Neural cell (in vitro differentiated cells): ENCODE measurements at regions not wholly inside any gene's neighbourhood (a gene's known extent, or its start where the extent isn't known, plus 50 kb on each side); places are given as distances from the start of the nearest gene placed in this dataset.
"Not testable (repeated sequence)": the region's sequence is repeated elsewhere in the genome, so short reads cannot be mapped to it uniquely, and the experiment has no call there.

Source experiments
- H2AFZ ChIP-seq: fragments of 200-600, 300-800 bp; sonication (generic), shearing (Covaris generic); 2 replicates; pipeline ENCODE4 v1.6.0; 2014; ENCODE audit warnings: low read depth, mild to moderate bottlenecking, antibody characterized with exemption, low read length, moderate library complexity
- H3F3A ChIP-seq: fragments of 200-600 bp; shearing (Covaris generic); 2 replicates; pipeline ENCODE4 v1.6.1; 2016; ENCODE audit warnings: mild to moderate bottlenecking, moderate library complexity, mixed read lengths, antibody characterized with exemption, low read length; ENCODE audit not compliant: insufficient read depth, poor library complexity, severe bottlenecking
- H3K27ac ChIP-seq: fragments of 200-600, 300-800 bp; sonication (generic), shearing (Covaris generic); 2 replicates; pipeline ENCODE4 v1.5.1; 2014; ENCODE audit warnings: mild to moderate bottlenecking, low read length, moderate library complexity
- H3K27me3 ChIP-seq: fragments of 300-800, 200-600 bp; sonication (generic), shearing (Covaris generic); 2 replicates; pipeline ENCODE4 v1.6.0; 2014; ENCODE audit warnings: mild to moderate bottlenecking, low read depth, low read length, moderate library complexity; ENCODE audit not compliant: insufficient read depth
- H3K36me3 ChIP-seq: fragments of 300-800, 200-600 bp; sonication (generic), shearing (Covaris generic); 2 replicates; pipeline ENCODE4 v1.5.1; 2014; ENCODE audit warnings: mild to moderate bottlenecking, antibody characterized with exemption, low read length, moderate library complexity; ENCODE audit not compliant: insufficient read depth
- H3K4me2 ChIP-seq: fragments of 300-800, 200-600 bp; sonication (generic), shearing (Covaris generic); 2 replicates; pipeline ENCODE4 v1.6.0; 2014; ENCODE audit warnings: mild to moderate bottlenecking, low read length
- H3K4me3 ChIP-seq: fragments of 300-800, 200-600 bp; sonication (generic), shearing (Covaris generic); 2 replicates; pipeline ENCODE4 v1.5.1; 2014; ENCODE audit warnings: mild to moderate bottlenecking, low read length, moderate library complexity
- H3K79me2 ChIP-seq: fragments of 200-600 bp; shearing (Covaris generic); replicated peaks from 2 replicates; pipeline ENCODE4 v1.6.0; 2014; ENCODE audit warnings: mild to moderate bottlenecking, low read length, moderate library complexity; ENCODE audit not compliant: insufficient read depth
- H3K9ac ChIP-seq: fragments of 300-800, 200-600 bp; sonication (generic), shearing (Covaris generic); 2 replicates; pipeline ENCODE4 v1.6.1; 2016; ENCODE audit warnings: mild to moderate bottlenecking, low read length, mixed read lengths
- H3K9me2 ChIP-seq: fragments of 200-600 bp; shearing (Covaris generic); 2 replicates; pipeline ENCODE4 v1.6.1; 2016; ENCODE audit warnings: mild to moderate bottlenecking, low read length, mixed read lengths; ENCODE audit not compliant: insufficient read depth
- H3K9me3 ChIP-seq: fragments of 200-600, 300-800 bp; sonication (generic), shearing (Covaris generic); 2 replicates; pipeline ENCODE4 v1.6.1; 2016; ENCODE audit warnings: mild to moderate bottlenecking, mixed run types, low read length, moderate library complexity, mixed read lengths
- H4K20me1 ChIP-seq: fragments of 200-600 bp; shearing (Covaris generic); 2 replicates; pipeline ENCODE4 v1.6.1; 2016; ENCODE audit warnings: mild to moderate bottlenecking, mixed run types; ENCODE audit not compliant: insufficient read depth
- EP300 ChIP-seq: fragments of 450-650 bp; conservative IDR thresholded peaks from 2 replicates; pipeline ENCODE4 v1.6.1; 2014; ENCODE audit warnings: antibody characterized with exemption, mild to moderate bottlenecking, moderate library complexity; ENCODE audit not compliant: poor library complexity, severe bottlenecking
- EZH2 ChIP-seq: fragments of 200-600, 300-800 bp; shearing (Covaris generic), sonication (generic); IDR thresholded peaks from 2 replicates; pipeline ENCODE4 v1.6.1; 2014; ENCODE audit warnings: antibody characterized with exemption, low read length, borderline replicate concordance, mild to moderate bottlenecking; ENCODE audit not compliant: insufficient read depth, poor library complexity, severe bottlenecking
- MXI1 ChIP-seq: fragments of 450-650 bp; conservative IDR thresholded peaks from 2 replicates; pipeline ENCODE4 v1.6.1; 2014; ENCODE audit warnings: antibody characterized with exemption, mild to moderate bottlenecking; ENCODE audit not compliant: poor library complexity, severe bottlenecking
- POLR2AphosphoS5 ChIP-seq: IDR thresholded peaks from 2 replicates; pipeline ENCODE4 v1.6.1; 2012
- RAD21 ChIP-seq: fragments of 450-650 bp; conservative IDR thresholded peaks from 2 replicates; pipeline ENCODE4 v1.6.1; 2014; ENCODE audit warnings: antibody characterized with exemption, mild to moderate bottlenecking, moderate library complexity
- SMC3 ChIP-seq: fragments of 450-650 bp; conservative IDR thresholded peaks from 2 replicates; pipeline ENCODE4 v1.6.1; 2014; ENCODE audit warnings: antibody characterized with exemption, mild to moderate bottlenecking, moderate library complexity; ENCODE audit not compliant: poor library complexity
- TAF1 ChIP-seq: IDR thresholded peaks from 2 replicates; pipeline ENCODE4 v1.6.1; 2012; ENCODE audit warnings: low read depth
- TF ChIP-seq, protein P1 (sequence below): fragments of 450-650 bp; IDR thresholded peaks from 2 replicates; pipeline ENCODE4 v1.5.1; 2014; ENCODE audit warnings: antibody characterized with exemption, mild to moderate bottlenecking, moderate library complexity; ENCODE audit not compliant: poor library complexity, severe bottlenecking
- TF ChIP-seq, protein P2 (sequence below): IDR thresholded peaks from 2 replicates; pipeline ENCODE4 v1.6.1; 2012; ENCODE audit warnings: borderline replicate concordance

DNA sequence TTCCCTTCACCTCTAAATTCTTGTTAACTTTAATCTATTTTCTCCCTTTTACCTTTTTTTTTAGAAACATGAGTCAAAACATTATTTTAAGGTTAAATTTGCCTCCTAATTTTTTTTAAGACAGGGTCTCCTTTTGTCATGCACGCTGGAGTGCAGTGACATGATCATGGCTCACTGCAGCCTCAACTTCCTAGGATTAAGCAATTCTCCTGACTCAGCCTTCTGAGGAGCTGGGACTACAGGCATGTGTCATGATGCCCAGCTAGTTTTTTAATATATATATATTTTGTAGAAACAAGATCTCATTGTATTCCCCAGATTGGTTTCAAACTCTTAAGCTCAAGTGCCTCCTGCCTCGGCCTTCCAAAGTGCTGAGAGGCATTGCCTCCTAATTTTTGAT lies 424.7 kb upstream of the FAM174A start:
- H2AFZ ChIP-seq: no peak overlapping the region
- H3K27me3 ChIP-seq: no peaks in the 10 kb centered on the region
- TF ChIP-seq EP300 (no peak), EZH2 (no peak), MXI1 (no peak), TAF1 (no peak), POLR2AphosphoS5 (no peak), SMC3 (no peak), RAD21 (no peak)
- TF ChIP-seq, protein P1, sequence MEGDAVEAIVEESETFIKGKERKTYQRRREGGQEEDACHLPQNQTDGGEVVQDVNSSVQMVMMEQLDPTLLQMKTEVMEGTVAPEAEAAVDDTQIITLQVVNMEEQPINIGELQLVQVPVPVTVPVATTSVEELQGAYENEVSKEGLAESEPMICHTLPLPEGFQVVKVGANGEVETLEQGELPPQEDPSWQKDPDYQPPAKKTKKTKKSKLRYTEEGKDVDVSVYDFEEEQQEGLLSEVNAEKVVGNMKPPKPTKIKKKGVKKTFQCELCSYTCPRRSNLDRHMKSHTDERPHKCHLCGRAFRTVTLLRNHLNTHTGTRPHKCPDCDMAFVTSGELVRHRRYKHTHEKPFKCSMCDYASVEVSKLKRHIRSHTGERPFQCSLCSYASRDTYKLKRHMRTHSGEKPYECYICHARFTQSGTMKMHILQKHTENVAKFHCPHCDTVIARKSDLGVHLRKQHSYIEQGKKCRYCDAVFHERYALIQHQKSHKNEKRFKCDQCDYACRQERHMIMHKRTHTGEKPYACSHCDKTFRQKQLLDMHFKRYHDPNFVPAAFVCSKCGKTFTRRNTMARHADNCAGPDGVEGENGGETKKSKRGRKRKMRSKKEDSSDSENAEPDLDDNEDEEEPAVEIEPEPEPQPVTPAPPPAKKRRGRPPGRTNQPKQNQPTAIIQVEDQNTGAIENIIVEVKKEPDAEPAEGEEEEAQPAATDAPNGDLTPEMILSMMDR: no peak
- TF ChIP-seq, protein P2, sequence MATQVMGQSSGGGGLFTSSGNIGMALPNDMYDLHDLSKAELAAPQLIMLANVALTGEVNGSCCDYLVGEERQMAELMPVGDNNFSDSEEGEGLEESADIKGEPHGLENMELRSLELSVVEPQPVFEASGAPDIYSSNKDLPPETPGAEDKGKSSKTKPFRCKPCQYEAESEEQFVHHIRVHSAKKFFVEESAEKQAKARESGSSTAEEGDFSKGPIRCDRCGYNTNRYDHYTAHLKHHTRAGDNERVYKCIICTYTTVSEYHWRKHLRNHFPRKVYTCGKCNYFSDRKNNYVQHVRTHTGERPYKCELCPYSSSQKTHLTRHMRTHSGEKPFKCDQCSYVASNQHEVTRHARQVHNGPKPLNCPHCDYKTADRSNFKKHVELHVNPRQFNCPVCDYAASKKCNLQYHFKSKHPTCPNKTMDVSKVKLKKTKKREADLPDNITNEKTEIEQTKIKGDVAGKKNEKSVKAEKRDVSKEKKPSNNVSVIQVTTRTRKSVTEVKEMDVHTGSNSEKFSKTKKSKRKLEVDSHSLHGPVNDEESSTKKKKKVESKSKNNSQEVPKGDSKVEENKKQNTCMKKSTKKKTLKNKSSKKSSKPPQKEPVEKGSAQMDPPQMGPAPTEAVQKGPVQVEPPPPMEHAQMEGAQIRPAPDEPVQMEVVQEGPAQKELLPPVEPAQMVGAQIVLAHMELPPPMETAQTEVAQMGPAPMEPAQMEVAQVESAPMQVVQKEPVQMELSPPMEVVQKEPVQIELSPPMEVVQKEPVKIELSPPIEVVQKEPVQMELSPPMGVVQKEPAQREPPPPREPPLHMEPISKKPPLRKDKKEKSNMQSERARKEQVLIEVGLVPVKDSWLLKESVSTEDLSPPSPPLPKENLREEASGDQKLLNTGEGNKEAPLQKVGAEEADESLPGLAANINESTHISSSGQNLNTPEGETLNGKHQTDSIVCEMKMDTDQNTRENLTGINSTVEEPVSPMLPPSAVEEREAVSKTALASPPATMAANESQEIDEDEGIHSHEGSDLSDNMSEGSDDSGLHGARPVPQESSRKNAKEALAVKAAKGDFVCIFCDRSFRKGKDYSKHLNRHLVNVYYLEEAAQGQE: no peak
- H3K9me3 ChIP-seq: peaks cover 11% of the 10 kb centered on the region
- H3K4me2 ChIP-seq: no peak overlapping the region
- H3K9me2 ChIP-seq: no peaks in the 10 kb centered on the region
- H3K4me3 ChIP-seq: no peak overlapping the region
- no peaks in the 10 kb centered on the region for H3K36me3 ChIP-seq
- no peaks in the 10 kb centered on the region for H3K79me2 ChIP-seq
- H3K9ac ChIP-seq: no peak overlapping the region
- H3F3A ChIP-seq: no peaks in the 10 kb centered on the region
- no peak overlapping the region for H3K27ac ChIP-seq
- H4K20me1 ChIP-seq: no peaks in the 10 kb centered on the region

DNA sequence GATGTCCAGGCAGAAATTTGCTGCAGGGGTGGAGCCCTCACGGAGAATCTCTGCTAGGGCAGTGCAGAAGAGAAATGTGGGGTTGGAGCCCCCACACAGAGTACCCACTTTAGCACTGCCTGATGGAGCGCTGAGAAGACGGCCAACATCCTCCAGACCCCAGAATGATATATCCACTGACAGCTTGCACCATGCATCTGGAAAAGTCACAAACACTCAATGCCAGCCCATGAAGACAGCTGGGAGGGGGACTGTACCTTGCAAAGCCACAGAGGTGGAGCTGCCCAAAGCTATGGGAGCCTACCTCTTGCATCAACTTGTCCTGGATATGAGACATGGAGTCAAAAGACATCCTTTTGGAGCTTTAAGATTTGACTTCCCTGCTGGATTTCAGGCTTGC lies 426.3 kb upstream of the FAM174A start:
- Histone ChIP-seq H3K79me2 (no peaks in the 10 kb centered on the region), H3K9me3 (peaks cover 11% of the 10 kb centered on the region), H2AFZ (no peak overlapping the region), H3F3A (no peaks in the 10 kb centered on the region), H3K4me2 (no peak overlapping the region), H3K9ac (no peak overlapping the region), H3K27me3 (no peaks in the 10 kb centered on the region), H3K9me2 (no peaks in the 10 kb centered on the region), H3K4me3 (no peak overlapping the region), H3K36me3 (no peaks in the 10 kb centered on the region), H4K20me1 (no peaks in the 10 kb centered on the region), H3K27ac (no peak overlapping the region)
- TF ChIP-seq MXI1: no peak
- no peak for TF ChIP-seq EP300
- TF ChIP-seq EZH2: no peak
- TF ChIP-seq TAF1: no peak
- TF ChIP-seq, protein P2: no peak
- TF ChIP-seq POLR2AphosphoS5: no peak
- TF ChIP-seq, protein P1: no peak
- no peak for TF ChIP-seq SMC3
- no peak for TF ChIP-seq RAD21

DNA sequence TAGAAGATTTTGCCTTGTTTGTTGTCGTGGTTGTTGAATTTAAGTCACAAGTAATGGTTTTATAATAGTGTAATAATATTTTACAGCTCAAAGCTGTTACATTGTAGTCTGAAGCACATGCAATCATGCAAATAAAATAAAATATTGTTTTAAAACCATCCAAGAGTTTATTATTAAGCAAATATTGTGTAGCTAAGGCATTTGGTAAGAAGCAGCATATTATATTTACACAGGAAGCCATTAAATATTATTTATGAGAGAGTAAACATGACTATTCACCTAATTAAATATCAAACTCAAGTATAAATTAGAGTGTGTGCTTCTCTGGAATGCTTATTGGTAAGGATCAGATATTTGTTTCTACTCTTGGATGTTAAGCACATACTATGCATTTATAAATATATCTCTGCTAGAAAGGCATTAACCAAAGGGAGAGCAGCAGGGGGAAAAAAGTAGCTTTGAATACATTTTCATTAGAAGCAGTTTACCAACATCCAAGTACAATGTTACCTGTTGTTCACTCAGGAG lies 431.5 kb upstream of the FAM174A start:
- H3K4me2 ChIP-seq: not testable (repeated sequence)

More for the DNA sequence above, 431.5 kb upstream of the FAM174A start:
- H3K79me2 ChIP-seq, H3K27ac ChIP-seq, H2AFZ ChIP-seq, H3K9ac ChIP-seq, H3K36me3 ChIP-seq, H3F3A ChIP-seq, H4K20me1 ChIP-seq, H3K4me3 ChIP-seq, H3K9me2 ChIP-seq, H3K27me3 ChIP-seq, H3K9me3 ChIP-seq: not testable (repeated sequence)
